ENCODE measurements at regions not wholly inside any gene's neighbourhood (a gene's known extent, or its start where the extent isn't known, plus 50 kb on each side); places are given as distances from the start of the nearest gene placed in this dataset.

GRCh38 chr13:111902726-111903125 is 164.2 kb upstream of the SOX1 start (continued):
- TF ChIP-seq KDM4A (IDR thresholded peaks at IDR 0.05; ENCODE audit: low read depth, low read length, severe bottlenecking) (no peak), GABPA (IDR thresholded peaks at IDR 0.05; ENCODE audit: borderline replicate concordance, insufficient read depth, low read length) (no peak), TAF1 (IDR thresholded peaks at IDR 0.05; ENCODE audit: low read depth, low read length) (no peak), CBX5 (IDR thresholded peaks at IDR 0.05; ENCODE audit: low read depth, low read length) (no peak), CHD7 (IDR thresholded peaks at IDR 0.05; ENCODE audit: insufficient replicate concordance, low read length) (no peak), JUN (IDR thresholded peaks at IDR 0.05; ENCODE audit: low read depth, low read length) (no peak)
